ENCODE measurements at regions not wholly inside any gene's neighbourhood (a gene's known extent, or its start where the extent isn't known, plus 50 kb on each side); places are given as distances from the start of the nearest gene placed in this dataset.
"Not testable (repeated sequence)": the region's sequence is repeated elsewhere in the genome, so short reads cannot be mapped to it uniquely, and the experiment has no call there.

- Histone ChIP-seq H3K36me3 (ENCODE audit: insufficient read depth, insufficient read length, low read length) (no peaks in the 10 kb centered on the region), H3K4me1 (ENCODE audit: insufficient read depth, insufficient read length) (no peaks in the 10 kb centered on the region), H3K9me3 (ENCODE audit: insufficient read depth, low read length) (no peaks in the 10 kb centered on the region), H3K4me3 (ENCODE audit: insufficient read length, low read depth) (no peak overlapping the region), H3K27me3 (ENCODE audit: insufficient read depth, insufficient read length) (no peaks in the 10 kb centered on the region), H3K9ac (ENCODE audit: insufficient read length, low read depth) (no peak overlapping the region)
- DNase-seq (ENCODE audit: low read depth, low spot score): no peak
- no peak for TF ChIP-seq SUZ12 (IDR thresholded peaks at IDR 0.05; ENCODE audit: extremely low read depth, insufficient read depth, insufficient read length)
- no peak for TF ChIP-seq ZNF274 (IDR thresholded peaks at IDR 0.05; ENCODE audit: low read depth, low read length)
- no peak for TF ChIP-seq YY1 (IDR thresholded peaks at IDR 0.05; ENCODE audit: insufficient read depth, insufficient read length)
Measured at GRCh38 chr13:90256746-90257145, 1090.7 kb upstream of the MIR17HG start.

GRCh38 chr13:90258129-90258528 lies 1089.4 kb upstream of the MIR17HG start:
- Histone ChIP-seq H3K36me3 (ENCODE audit: insufficient read depth, insufficient read length, low read length) (no peaks in the 10 kb centered on the region), H3K4me1 (ENCODE audit: insufficient read depth, insufficient read length) (no peaks in the 10 kb centered on the region), H3K27me3 (ENCODE audit: insufficient read depth, insufficient read length) (no peaks in the 10 kb centered on the region), H3K4me3 (ENCODE audit: insufficient read length, low read depth) (no peak overlapping the region), H3K9me3 (ENCODE audit: insufficient read depth, low read length) (no peaks in the 10 kb centered on the region), H3K9ac (ENCODE audit: insufficient read length, low read depth) (no peak overlapping the region)
- DNase-seq (ENCODE audit: low read depth, low spot score): no peak
- TF ChIP-seq YY1 (IDR thresholded peaks at IDR 0.05; ENCODE audit: insufficient read depth, insufficient read length): no peak
- TF ChIP-seq ZNF274 (IDR thresholded peaks at IDR 0.05; ENCODE audit: low read depth, low read length): no peak
- no peak for TF ChIP-seq SUZ12 (IDR thresholded peaks at IDR 0.05; ENCODE audit: extremely low read depth, insufficient read depth, insufficient read length)

- no peak overlapping the region for H3K9ac ChIP-seq (ENCODE audit: insufficient read length, low read depth)
- DNase-seq (ENCODE audit: low read depth, low spot score): no peak
Measured at GRCh38 chr13:90261343-90261742, 1086.1 kb upstream of the MIR17HG start.

GRCh38 chr13:90270226-90270625 lies 1077.3 kb upstream of the MIR17HG start:
- H3K9ac ChIP-seq (ENCODE audit: insufficient read length, low read depth): no peak overlapping the region
- no peaks in the 10 kb centered on the region for H3K4me1 ChIP-seq (ENCODE audit: insufficient read depth, insufficient read length)
- DNase-seq (ENCODE audit: low read depth, low spot score): no peak
- TF ChIP-seq YY1 (IDR thresholded peaks at IDR 0.05; ENCODE audit: insufficient read depth, insufficient read length) (no peak), ZNF274 (IDR thresholded peaks at IDR 0.05; ENCODE audit: low read depth, low read length) (no peak)
- H3K27me3 ChIP-seq (ENCODE audit: insufficient read depth, insufficient read length): no peaks in the 10 kb centered on the region
- no peak overlapping the region for H3K4me3 ChIP-seq (ENCODE audit: insufficient read length, low read depth)
- no peaks in the 10 kb centered on the region for H3K36me3 ChIP-seq (ENCODE audit: insufficient read depth, insufficient read length, low read length)
- H3K9me3 ChIP-seq (ENCODE audit: insufficient read depth, low read length): no peaks in the 10 kb centered on the region

More at GRCh38 chr13:90261343-90261742, 1086.1 kb upstream of the MIR17HG start:
- TF ChIP-seq SUZ12 (IDR thresholded peaks at IDR 0.05; ENCODE audit: extremely low read depth, insufficient read depth, insufficient read length): no peak
- TF ChIP-seq YY1 (IDR thresholded peaks at IDR 0.05; ENCODE audit: insufficient read depth, insufficient read length): no peak
- TF ChIP-seq ZNF274 (IDR thresholded peaks at IDR 0.05; ENCODE audit: low read depth, low read length): no peak
- Histone ChIP-seq H3K9me3 (ENCODE audit: insufficient read depth, low read length) (no peaks in the 10 kb centered on the region), H3K4me3 (ENCODE audit: insufficient read length, low read depth) (no peak overlapping the region), H3K4me1 (ENCODE audit: insufficient read depth, insufficient read length) (no peaks in the 10 kb centered on the region), H3K27me3 (ENCODE audit: insufficient read depth, insufficient read length) (no peaks in the 10 kb centered on the region), H3K36me3 (ENCODE audit: insufficient read depth, insufficient read length, low read length) (no peaks in the 10 kb centered on the region)

- no peaks in the 10 kb centered on the region for H3K27me3 ChIP-seq (ENCODE audit: insufficient read depth, insufficient read length)
- DNase-seq (ENCODE audit: low read depth, low spot score): no peak
- TF ChIP-seq ZNF274 (IDR thresholded peaks at IDR 0.05; ENCODE audit: low read depth, low read length) (no peak), YY1 (IDR thresholded peaks at IDR 0.05; ENCODE audit: insufficient read depth, insufficient read length) (no peak), SUZ12 (IDR thresholded peaks at IDR 0.05; ENCODE audit: extremely low read depth, insufficient read depth, insufficient read length) (no peak)
Measured at GRCh38 chr13:90272356-90272755, 1075.1 kb upstream of the MIR17HG start.

GRCh38 chr13:90276216-90276615 lies 1071.3 kb upstream of the MIR17HG start:
- DNase-seq (ENCODE audit: low read depth, low spot score): no peak

More at GRCh38 chr13:90272356-90272755, 1075.1 kb upstream of the MIR17HG start:
- no peak overlapping the region for H3K9ac ChIP-seq (ENCODE audit: insufficient read length, low read depth)
- H3K9me3 ChIP-seq (ENCODE audit: insufficient read depth, low read length): no peaks in the 10 kb centered on the region
- H3K36me3 ChIP-seq (ENCODE audit: insufficient read depth, insufficient read length, low read length): no peaks in the 10 kb centered on the region
- no peak overlapping the region for H3K4me3 ChIP-seq (ENCODE audit: insufficient read length, low read depth)
- no peaks in the 10 kb centered on the region for H3K4me1 ChIP-seq (ENCODE audit: insufficient read depth, insufficient read length)

GRCh38 chr13:90278231-90278630 lies 1069.3 kb upstream of the MIR17HG start:
- H3K9me3 ChIP-seq (ENCODE audit: insufficient read depth, low read length); H3K4me3 ChIP-seq (ENCODE audit: insufficient read length, low read depth); H3K36me3 ChIP-seq (ENCODE audit: insufficient read depth, insufficient read length, low read length); H3K4me1 ChIP-seq (ENCODE audit: insufficient read depth, insufficient read length); H3K27me3 ChIP-seq (ENCODE audit: insufficient read depth, insufficient read length); H3K9ac ChIP-seq (ENCODE audit: insufficient read length, low read depth); DNase-seq (ENCODE audit: low read depth, low spot score): not testable (repeated sequence)

More at GRCh38 chr13:90276216-90276615, 1071.3 kb upstream of the MIR17HG start:
- Histone ChIP-seq H3K27me3 (ENCODE audit: insufficient read depth, insufficient read length) (no peaks in the 10 kb centered on the region), H3K9me3 (ENCODE audit: insufficient read depth, low read length) (no peaks in the 10 kb centered on the region), H3K4me3 (ENCODE audit: insufficient read length, low read depth) (no peak overlapping the region), H3K9ac (ENCODE audit: insufficient read length, low read depth) (no peak overlapping the region), H3K4me1 (ENCODE audit: insufficient read depth, insufficient read length) (no peaks in the 10 kb centered on the region), H3K36me3 (ENCODE audit: insufficient read depth, insufficient read length, low read length) (no peaks in the 10 kb centered on the region)
- TF ChIP-seq SUZ12 (IDR thresholded peaks at IDR 0.05; ENCODE audit: extremely low read depth, insufficient read depth, insufficient read length) (no peak), ZNF274 (IDR thresholded peaks at IDR 0.05; ENCODE audit: low read depth, low read length) (no peak), YY1 (IDR thresholded peaks at IDR 0.05; ENCODE audit: insufficient read depth, insufficient read length) (no peak)

GRCh38 chr13:90281709-90282108 lies 1065.8 kb upstream of the MIR17HG start:
- no peak overlapping the region for H3K9ac ChIP-seq (ENCODE audit: insufficient read length, low read depth)
- DNase-seq (ENCODE audit: low read depth, low spot score): no peak
- TF ChIP-seq YY1 (IDR thresholded peaks at IDR 0.05; ENCODE audit: insufficient read depth, insufficient read length): no peak
- TF ChIP-seq ZNF274 (IDR thresholded peaks at IDR 0.05; ENCODE audit: low read depth, low read length): no peak
- TF ChIP-seq SUZ12 (IDR thresholded peaks at IDR 0.05; ENCODE audit: extremely low read depth, insufficient read depth, insufficient read length): no peak

More at GRCh38 chr13:90281709-90282108, 1065.8 kb upstream of the MIR17HG start:
- Histone ChIP-seq H3K36me3 (ENCODE audit: insufficient read depth, insufficient read length, low read length) (no peaks in the 10 kb centered on the region), H3K4me3 (ENCODE audit: insufficient read length, low read depth) (no peak overlapping the region), H3K4me1 (ENCODE audit: insufficient read depth, insufficient read length) (no peaks in the 10 kb centered on the region), H3K9me3 (ENCODE audit: insufficient read depth, low read length) (no peaks in the 10 kb centered on the region), H3K27me3 (ENCODE audit: insufficient read depth, insufficient read length) (no peaks in the 10 kb centered on the region)
